Endothelial cell of umbilical vein (primary cell): ENCODE measurements at regions not wholly inside any gene's neighbourhood (a gene's known extent, or its start where the extent isn't known, plus 50 kb on each side); places are given as distances from the start of the nearest gene placed in this dataset.

Experiments
- POLR2A ChIP-seq: IDR thresholded peaks from 2 replicates; pipeline ENCODE4 v1.6.1; 2012; ENCODE audit warnings: low read depth, mild to moderate bottlenecking, control low read depth, low read length
- POLR2AphosphoS5 ChIP-seq: IDR thresholded peaks from 2 replicates; pipeline ENCODE4 v1.6.1; 2012; ENCODE audit warnings: low read depth, mild to moderate bottlenecking, control low read depth, low read length, moderate library complexity; ENCODE audit not compliant: insufficient read depth
- TF ChIP-seq, protein P1 (sequence below), 2 donors: IDR thresholded peaks; 1 replicate in 1 of 2; 2 replicates in 1 of 2; pipeline ENCODE4 v1.5.1; 2011; ENCODE audit warnings: low read length in 2 of 2, mild to moderate bottlenecking in 2 of 2, moderate library complexity in 2 of 2, control low read depth in 1 of 2, inconsistent platforms in 1 of 2, low read depth in 1 of 2; ENCODE audit not compliant: insufficient read depth in 1 of 2; ENCODE audit errors: extremely low read depth in 1 of 2
- TF ChIP-seq, protein P2 (sequence below): IDR thresholded peaks from 2 replicates; pipeline ENCODE4 v1.6.1; 2011; ENCODE audit not compliant: insufficient read depth, insufficient read length

DNA sequence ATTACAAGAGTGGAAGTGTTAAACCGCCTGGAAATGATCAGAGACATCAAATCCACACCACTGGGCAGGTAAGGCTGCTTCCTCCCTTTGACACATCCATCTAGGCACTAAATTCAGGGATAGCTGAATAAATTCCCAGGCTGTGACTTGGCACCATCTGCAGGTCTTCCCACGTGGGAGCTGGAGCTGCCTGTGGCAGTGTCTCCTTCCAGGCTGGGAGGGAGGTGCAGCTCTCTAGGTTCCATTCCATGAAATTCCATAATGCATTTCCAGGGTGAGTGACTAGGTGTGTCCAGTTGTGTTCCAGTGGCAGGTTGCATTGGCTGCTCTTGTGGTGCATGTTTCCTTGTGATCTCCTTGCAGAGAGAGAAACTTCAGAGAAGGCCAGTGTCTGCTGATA is 188.9 kb upstream of the CXCR4 start:
- TF ChIP-seq POLR2A (no peak), POLR2AphosphoS5 (no peak)
- TF ChIP-seq, protein P1, sequence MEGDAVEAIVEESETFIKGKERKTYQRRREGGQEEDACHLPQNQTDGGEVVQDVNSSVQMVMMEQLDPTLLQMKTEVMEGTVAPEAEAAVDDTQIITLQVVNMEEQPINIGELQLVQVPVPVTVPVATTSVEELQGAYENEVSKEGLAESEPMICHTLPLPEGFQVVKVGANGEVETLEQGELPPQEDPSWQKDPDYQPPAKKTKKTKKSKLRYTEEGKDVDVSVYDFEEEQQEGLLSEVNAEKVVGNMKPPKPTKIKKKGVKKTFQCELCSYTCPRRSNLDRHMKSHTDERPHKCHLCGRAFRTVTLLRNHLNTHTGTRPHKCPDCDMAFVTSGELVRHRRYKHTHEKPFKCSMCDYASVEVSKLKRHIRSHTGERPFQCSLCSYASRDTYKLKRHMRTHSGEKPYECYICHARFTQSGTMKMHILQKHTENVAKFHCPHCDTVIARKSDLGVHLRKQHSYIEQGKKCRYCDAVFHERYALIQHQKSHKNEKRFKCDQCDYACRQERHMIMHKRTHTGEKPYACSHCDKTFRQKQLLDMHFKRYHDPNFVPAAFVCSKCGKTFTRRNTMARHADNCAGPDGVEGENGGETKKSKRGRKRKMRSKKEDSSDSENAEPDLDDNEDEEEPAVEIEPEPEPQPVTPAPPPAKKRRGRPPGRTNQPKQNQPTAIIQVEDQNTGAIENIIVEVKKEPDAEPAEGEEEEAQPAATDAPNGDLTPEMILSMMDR (IDR thresholded peaks at IDR 0.05; ENCODE audit: extremely low read depth in 1 of 2, insufficient read depth in 1 of 2, low read depth in 1 of 2, low read length in 2 of 2), result no peak
- TF ChIP-seq, protein P2, sequence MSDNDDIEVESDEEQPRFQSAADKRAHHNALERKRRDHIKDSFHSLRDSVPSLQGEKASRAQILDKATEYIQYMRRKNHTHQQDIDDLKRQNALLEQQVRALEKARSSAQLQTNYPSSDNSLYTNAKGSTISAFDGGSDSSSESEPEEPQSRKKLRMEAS, result no peak
